Glutamatergic neuron (in vitro differentiated cells): ENCODE measurements at regions not wholly inside any gene's neighbourhood (a gene's known extent, or its start where the extent isn't known, plus 50 kb on each side); places are given as distances from the start of the nearest gene placed in this dataset.

Experiments
- DNase-seq: peaks from one replicate; pipeline ENCODE4 v3.0.0; 2022
- H3K27ac Mint-ChIP-seq: one replicate; pipeline ENCODE4 v1.8.0; 2020; ENCODE audit warnings: mild to moderate bottlenecking, mixed read lengths, inconsistent platforms; ENCODE audit not compliant: unreplicated experiment
- H3K27me3 Mint-ChIP-seq: one replicate; pipeline ENCODE4 v1.8.0; 2020; ENCODE audit warnings: mild to moderate bottlenecking, moderate library complexity, mixed read lengths, inconsistent platforms; ENCODE audit not compliant: unreplicated experiment
- H3K36me3 Mint-ChIP-seq: one replicate; pipeline ENCODE4 v1.8.0; 2020; ENCODE audit warnings: mild to moderate bottlenecking, mixed read lengths, inconsistent platforms; ENCODE audit not compliant: unreplicated experiment
- H3K4me1 Mint-ChIP-seq: one replicate; pipeline ENCODE4 v1.8.0; 2020; ENCODE audit warnings: mild to moderate bottlenecking, low read depth, mixed read lengths, inconsistent platforms; ENCODE audit not compliant: unreplicated experiment
- H3K4me3 Mint-ChIP-seq: one replicate; pipeline ENCODE4 v1.8.0; 2020; ENCODE audit warnings: mild to moderate bottlenecking, mixed read lengths, inconsistent platforms; ENCODE audit not compliant: unreplicated experiment
- H3K9me3 Mint-ChIP-seq: one replicate; pipeline ENCODE4 v1.8.0; 2020; ENCODE audit warnings: mild to moderate bottlenecking, moderate library complexity, mixed read lengths, inconsistent platforms; ENCODE audit not compliant: unreplicated experiment
- TF ChIP-seq, protein P1 (sequence below): fragments of 200-600 bp; sonication (generic); IDR thresholded peaks from one replicate; pipeline ENCODE4 v1.5.0; 2021; ENCODE audit not compliant: partially characterized antibody, unreplicated experiment

- H3K4me1 Mint-ChIP-seq: no peaks in the 10 kb centered on the region
- H3K27me3 Mint-ChIP-seq: no peaks in the 10 kb centered on the region
- no peaks in the 10 kb centered on the region for H3K9me3 Mint-ChIP-seq
- H3K4me3 Mint-ChIP-seq: no peak overlapping the region
- no peak for DNase-seq
- no peak overlapping the region for H3K27ac Mint-ChIP-seq
- H3K36me3 Mint-ChIP-seq: no peaks in the 10 kb centered on the region
- TF ChIP-seq, protein P1, sequence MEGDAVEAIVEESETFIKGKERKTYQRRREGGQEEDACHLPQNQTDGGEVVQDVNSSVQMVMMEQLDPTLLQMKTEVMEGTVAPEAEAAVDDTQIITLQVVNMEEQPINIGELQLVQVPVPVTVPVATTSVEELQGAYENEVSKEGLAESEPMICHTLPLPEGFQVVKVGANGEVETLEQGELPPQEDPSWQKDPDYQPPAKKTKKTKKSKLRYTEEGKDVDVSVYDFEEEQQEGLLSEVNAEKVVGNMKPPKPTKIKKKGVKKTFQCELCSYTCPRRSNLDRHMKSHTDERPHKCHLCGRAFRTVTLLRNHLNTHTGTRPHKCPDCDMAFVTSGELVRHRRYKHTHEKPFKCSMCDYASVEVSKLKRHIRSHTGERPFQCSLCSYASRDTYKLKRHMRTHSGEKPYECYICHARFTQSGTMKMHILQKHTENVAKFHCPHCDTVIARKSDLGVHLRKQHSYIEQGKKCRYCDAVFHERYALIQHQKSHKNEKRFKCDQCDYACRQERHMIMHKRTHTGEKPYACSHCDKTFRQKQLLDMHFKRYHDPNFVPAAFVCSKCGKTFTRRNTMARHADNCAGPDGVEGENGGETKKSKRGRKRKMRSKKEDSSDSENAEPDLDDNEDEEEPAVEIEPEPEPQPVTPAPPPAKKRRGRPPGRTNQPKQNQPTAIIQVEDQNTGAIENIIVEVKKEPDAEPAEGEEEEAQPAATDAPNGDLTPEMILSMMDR: no peak
These were observed 191.5 kb downstream of the KLHL28 start for GRCh38 chr14:44770201-44770600.

GRCh38 chr14:44768935-44769334 is 192.8 kb downstream of the KLHL28 start:
- TF ChIP-seq, protein P1: no peak
- no peak for DNase-seq

GRCh38 chr14:44767646-44768173 is 194.0 kb downstream of the KLHL28 start:
- Mint-ChIP-seq H3K27me3 (no peaks in the 10 kb centered on the region), H3K4me3 (no peak overlapping the region), H3K4me1 (no peaks in the 10 kb centered on the region), H3K9me3 (no peaks in the 10 kb centered on the region), H3K36me3 (no peaks in the 10 kb centered on the region), H3K27ac (no peak overlapping the region)
- TF ChIP-seq, protein P1: no peak
- no peak for DNase-seq

More at GRCh38 chr14:44768935-44769334, 192.8 kb downstream of the KLHL28 start:
- Mint-ChIP-seq H3K9me3 (no peaks in the 10 kb centered on the region), H3K4me3 (no peak overlapping the region), H3K27ac (no peak overlapping the region), H3K27me3 (no peaks in the 10 kb centered on the region), H3K4me1 (no peaks in the 10 kb centered on the region), H3K36me3 (no peaks in the 10 kb centered on the region)

DNA sequence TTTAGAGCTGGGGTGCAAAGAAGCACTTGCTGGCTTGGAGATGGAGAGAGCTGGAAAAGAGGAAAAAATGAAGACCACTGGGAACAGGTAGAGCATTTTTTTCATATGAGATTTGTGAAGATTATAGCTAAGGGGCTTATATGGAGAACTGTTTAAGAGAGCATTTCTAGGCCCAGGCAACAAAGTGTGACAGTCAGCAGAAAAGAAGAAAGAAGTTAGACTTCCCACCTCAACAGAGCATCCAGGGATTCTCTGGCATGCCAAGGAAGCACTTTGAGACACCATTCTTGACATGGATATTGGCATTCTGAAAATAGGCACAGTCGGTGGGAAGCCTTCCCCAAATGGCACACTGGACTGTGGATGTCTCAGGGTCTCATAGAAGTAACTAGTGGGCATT is 195.5 kb downstream of the KLHL28 start:
- Mint-ChIP-seq H3K27me3 (no peaks in the 10 kb centered on the region), H3K36me3 (no peaks in the 10 kb centered on the region), H3K4me1 (no peaks in the 10 kb centered on the region), H3K27ac (no peak overlapping the region), H3K4me3 (no peak overlapping the region), H3K9me3 (no peaks in the 10 kb centered on the region)
- DNase-seq: no peak
- TF ChIP-seq, protein P1: no peak

GRCh38 chr14:44763356-44763755 is 198.4 kb downstream of the KLHL28 start:
- Mint-ChIP-seq H3K27me3 (no peaks in the 10 kb centered on the region), H3K36me3 (no peaks in the 10 kb centered on the region), H3K4me1 (no peaks in the 10 kb centered on the region), H3K4me3 (no peak overlapping the region), H3K9me3 (no peaks in the 10 kb centered on the region), H3K27ac (no peak overlapping the region)
- DNase-seq: no peak
- TF ChIP-seq, protein P1: no peak
